Esophagus squamous epithelium (tissue), 4 donors: ENCODE measurements at regions not wholly inside any gene's neighbourhood (a gene's known extent, or its start where the extent isn't known, plus 50 kb on each side); places are given as distances from the start of the nearest gene placed in this dataset.

ENCODE experiments used
- POLR2A ChIP-seq, 4 donors: fragments of 450-650 bp; IDR thresholded peaks; one replicate each; pipeline ENCODE4 v1.6.1; 2017; ENCODE audit warnings: antibody characterized with exemption in 4 of 4, mild to moderate bottlenecking in 4 of 4, moderate library complexity in 3 of 4
- TF ChIP-seq, protein P1 (sequence below), 6 experiments: fragments of 450-650 bp in 4 of 6; fragments of 200-600 bp in 2 of 6; sonication (generic) in 2 of 6; IDR thresholded peaks; one replicate each; pipeline ENCODE4 v1.5.1; 2016 to 2019; ENCODE audit warnings: antibody characterized with exemption in 6 of 6, mild to moderate bottlenecking in 4 of 6, moderate library complexity in 4 of 6

DNA sequence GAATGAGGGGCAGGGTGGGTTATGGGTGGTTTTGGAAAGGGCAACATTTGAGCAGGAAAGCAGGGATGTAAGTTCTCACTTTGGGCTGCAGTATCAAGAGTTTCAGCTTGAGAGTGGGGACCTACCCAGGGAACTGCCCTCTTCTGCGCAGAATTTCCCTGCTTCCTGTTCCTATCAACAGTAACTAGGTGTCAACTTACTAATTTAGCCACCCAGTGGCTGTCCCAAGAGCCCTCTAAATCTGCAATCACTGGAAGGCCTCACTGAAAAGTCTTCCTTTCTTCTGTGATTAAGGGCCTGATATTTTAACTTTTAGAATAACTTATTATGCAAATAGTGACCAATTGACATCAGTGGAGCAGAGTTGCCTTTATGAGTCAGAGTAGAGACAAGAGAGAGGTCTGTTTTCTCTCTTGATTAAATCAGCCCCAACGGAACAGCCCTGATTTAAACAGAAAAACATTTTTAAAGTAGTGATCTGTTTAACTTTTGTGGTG is 118.2 kb upstream of the RIPOR2 start:
- no peak for TF ChIP-seq POLR2A (IDR thresholded peaks at IDR 0.05)
- TF ChIP-seq, protein P1, sequence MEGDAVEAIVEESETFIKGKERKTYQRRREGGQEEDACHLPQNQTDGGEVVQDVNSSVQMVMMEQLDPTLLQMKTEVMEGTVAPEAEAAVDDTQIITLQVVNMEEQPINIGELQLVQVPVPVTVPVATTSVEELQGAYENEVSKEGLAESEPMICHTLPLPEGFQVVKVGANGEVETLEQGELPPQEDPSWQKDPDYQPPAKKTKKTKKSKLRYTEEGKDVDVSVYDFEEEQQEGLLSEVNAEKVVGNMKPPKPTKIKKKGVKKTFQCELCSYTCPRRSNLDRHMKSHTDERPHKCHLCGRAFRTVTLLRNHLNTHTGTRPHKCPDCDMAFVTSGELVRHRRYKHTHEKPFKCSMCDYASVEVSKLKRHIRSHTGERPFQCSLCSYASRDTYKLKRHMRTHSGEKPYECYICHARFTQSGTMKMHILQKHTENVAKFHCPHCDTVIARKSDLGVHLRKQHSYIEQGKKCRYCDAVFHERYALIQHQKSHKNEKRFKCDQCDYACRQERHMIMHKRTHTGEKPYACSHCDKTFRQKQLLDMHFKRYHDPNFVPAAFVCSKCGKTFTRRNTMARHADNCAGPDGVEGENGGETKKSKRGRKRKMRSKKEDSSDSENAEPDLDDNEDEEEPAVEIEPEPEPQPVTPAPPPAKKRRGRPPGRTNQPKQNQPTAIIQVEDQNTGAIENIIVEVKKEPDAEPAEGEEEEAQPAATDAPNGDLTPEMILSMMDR (IDR thresholded peaks at IDR 0.05) = no peak
